DMS153 treated with DMSO at 0.1 percent for 48 hours (cell line): ENCODE measurements at regions not wholly inside any gene's neighbourhood (a gene's known extent, or its start where the extent isn't known, plus 50 kb on each side); places are given as distances from the start of the nearest gene placed in this dataset.
A peak's percentile ranks its signal among the peaks of the same experiment; 100 is the strongest.
"Not testable (repeated sequence)": the region's sequence is repeated elsewhere in the genome, so short reads cannot be mapped to it uniquely, and the experiment has no call there.

ENCODE experiments used
- DNase-seq: peaks from one replicate; lab custom pipeline; 2025; ENCODE audit not compliant: unreplicated experiment; lab: John Stamatoyannopoulos, UW

GRCh38 chr6:131424475-131424874, 148.6 kb upstream of the ARG1 start:
- DNase-seq, result no peak

GRCh38 chr6:131427434-131428058, 145.5 kb upstream of the ARG1 start:
- no peak for DNase-seq

DNA sequence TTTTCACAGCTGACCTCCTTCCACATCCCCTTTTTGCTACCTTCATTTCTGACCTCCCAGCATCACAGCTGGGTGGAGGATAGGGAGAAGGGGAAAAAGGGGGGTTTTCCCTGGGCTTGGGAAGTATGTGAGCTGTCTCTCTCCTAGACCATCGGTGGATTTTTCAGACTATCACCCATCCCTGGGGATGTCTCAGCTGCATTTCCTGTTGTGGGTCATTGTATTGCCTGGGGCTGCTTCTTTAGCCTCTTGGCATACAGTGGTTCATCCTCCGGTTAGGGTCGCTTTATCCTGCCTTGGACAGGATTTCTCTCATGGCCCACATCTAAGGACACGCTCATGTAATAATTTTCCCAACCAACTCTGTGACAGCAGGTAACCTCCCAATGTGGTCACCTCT, 142.5 kb upstream of the ARG1 start:
- DNase-seq, result no peak

DNA sequence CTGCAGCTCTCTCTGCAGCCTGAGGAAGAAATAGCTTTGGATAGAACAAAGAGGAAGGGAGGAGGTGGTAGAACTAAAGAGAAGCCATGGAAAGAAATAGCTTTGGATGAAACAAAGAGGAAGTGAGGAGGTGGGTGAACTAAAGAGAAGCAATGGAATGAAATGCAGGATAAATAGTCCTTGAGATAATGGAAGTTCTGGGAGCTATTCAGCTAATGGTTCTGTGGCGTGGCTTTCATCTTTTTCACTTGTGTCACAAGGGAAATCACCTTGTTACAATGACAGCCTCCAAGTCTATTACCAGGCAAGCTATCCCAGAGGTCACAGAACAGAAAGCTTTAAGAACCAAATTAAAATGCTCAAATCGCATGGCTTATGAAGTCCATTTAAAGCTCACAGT, 141.3 kb upstream of the ARG1 start:
- no peak for DNase-seq

DNA sequence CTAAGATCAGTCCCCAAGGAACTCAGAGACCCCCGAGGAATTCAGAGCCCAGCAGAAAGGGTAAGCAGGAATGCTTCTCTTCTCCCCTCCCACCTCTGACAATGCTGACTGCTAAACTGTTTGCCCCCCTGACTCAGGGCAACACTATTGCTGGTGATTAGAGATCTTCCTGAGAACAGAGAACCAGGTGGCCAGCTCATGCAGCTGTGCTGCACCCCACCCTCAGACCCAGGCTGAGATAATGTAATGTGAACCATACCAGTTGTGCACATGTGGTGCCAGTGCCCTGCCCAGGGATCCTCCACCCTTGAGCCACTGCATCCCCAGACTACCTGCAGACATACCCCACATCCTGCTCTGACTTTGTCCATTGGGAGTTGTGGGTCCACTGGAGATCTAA, 139.1 kb upstream of the ARG1 start:
- no peak for DNase-seq

- DNase-seq, result no peak
Measured at GRCh38 chr6:131436358-131436757, 136.7 kb upstream of the ARG1 start.

DNA sequence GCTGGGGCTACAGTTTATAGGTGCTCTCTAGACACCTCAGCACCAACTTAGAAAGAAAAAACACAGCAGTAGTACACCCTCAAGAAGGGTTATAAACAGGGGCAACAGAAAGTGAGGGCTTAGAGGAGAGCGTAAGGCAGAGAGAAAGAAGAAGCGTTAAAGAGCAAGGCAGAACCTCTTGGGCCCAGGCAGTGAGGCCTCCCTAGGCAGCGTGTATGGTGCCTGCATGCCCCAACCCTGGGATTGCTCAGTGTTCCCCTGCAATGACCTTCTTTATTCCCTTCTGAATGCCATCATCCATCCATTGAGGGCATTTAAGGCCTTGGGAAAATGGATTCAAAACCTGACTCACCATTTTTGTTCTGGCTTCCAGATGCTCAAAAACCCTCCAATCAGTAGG, 130.0 kb upstream of the ARG1 start:
- no peak for DNase-seq

GRCh38 chr6:131443514-131443913, 129.5 kb upstream of the ARG1 start:
- DNase-seq, result no peak

- DNase-seq, result not testable (repeated sequence)
Measured at GRCh38 chr6:131445356-131445755, 127.7 kb upstream of the ARG1 start.

- no peak for DNase-seq
Measured at GRCh38 chr6:131450861-131451260, 122.2 kb upstream of the ARG1 start.

DNA sequence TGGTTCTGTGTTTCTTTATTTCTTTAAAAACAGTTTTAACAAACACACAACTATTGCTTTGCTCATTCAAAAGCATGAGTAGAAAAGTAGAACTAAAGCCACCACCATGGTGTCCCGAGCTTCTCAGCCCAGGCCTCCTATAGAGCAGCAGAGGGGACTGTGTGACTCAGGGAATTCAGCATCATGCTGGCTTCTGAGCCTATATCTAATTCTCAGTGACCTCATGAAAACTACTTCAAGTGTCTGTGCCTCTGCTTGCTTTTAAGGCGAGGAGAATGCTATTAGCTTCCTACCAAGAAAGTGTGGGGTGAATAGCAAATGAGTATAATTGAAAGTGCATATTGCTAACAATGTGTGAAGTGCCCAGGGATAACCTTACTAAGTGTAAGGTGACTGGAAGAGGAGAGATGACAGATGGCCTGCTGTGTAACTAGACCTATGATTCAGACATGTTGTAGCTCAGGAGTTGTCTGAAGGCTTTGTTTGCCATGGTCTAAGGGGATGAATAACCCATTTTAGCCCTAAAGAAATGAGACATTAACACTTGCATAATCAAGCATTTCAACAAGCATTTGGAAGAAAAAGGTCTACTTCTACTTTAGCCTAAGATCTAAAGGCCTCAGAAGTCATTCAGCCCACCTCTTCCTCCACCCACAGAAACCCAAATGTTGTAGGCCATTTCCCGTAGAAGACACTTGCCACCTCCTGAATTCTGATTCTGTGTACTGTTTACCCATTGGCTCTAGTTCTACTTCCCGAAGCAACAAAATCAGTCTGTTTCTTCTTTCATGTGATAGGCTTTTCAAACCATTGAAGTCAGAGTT, 121.5 kb upstream of the ARG1 start:
- no peak for DNase-seq

DNA sequence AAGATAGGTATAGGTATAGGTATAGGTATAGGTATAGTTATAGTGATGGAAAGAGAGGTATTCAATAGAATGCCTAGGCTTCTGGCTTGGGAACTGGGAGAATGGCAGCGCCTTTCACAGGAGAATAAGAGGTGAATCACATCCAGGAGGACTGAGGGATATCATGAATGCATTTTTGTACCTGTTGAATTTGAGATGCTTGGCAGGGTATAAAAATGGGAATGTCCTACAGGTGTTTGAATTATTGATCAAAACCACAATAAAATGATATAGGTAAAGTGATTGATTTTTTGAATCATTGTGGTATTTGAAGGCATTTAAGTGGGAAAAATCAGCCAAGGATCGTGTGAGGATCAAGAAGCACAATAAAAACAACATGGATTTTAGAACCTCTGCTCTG, 119.2 kb upstream of the ARG1 start:
- DNase-seq, result no peak

DNA sequence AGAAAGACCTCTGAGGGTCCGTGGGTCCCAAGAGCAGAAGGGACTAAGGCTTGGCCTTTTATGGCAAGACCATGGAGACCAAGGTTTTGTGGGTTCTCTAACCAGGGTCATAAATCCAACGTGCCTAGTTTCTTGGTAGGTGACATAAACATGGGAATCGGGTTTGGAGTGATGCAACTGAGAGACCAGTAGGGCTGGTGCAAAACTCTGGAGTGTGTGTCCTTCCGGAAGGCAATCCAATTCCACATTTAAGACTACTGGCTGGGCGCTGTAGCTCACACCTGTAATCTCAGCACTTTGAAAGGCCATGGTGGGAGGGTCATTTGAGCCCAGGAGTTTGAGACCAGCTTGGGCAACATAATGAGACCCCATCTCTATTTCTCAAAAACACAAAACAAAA, 116.5 kb upstream of the ARG1 start:
- no peak for DNase-seq

DNA sequence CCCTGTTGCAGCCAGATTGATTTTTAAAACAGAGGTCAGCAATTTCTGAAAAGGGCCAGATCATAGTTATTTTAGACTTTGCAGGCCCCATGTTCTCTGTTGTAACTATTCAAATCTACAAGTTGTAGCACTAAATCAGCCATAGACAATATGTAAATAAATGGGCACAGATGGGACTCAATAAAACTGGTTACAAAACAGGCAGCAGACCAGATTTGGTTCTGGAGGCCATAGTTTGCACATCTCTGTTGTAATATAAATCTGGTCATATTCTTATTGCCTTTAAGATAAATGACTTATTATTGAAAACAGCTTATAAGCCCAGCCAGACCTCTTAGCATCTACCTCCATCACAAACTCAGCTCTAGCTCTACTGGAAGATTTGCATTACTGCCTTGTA, 114.0 kb upstream of the ARG1 start:
- no peak for DNase-seq

DNA sequence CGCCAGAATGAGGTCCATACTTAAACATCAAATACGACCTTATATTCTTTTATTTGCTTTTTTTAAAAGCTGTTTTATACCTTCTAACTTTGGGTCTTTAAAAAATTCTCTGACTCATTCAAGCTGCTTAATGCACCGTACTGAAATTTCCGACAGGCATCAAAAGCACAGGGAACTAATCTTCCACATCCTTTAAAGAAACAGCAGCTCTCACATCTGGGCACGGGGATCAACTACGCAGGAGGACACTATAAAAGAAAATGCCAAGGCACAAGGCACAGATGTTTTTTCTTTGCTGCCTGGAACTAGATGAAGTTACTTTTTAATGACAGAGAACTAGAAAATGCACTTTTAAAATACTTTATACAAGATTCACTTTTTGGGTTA, 112.4 kb upstream of the ARG1 start:
- DNase-seq, result no peak

- DNase-seq, result no peak
Measured at GRCh38 chr6:131469130-131469529, 103.9 kb upstream of the ARG1 start.

- DNase-seq, result no peak
Measured at GRCh38 chr6:131470534-131470933, 102.5 kb upstream of the ARG1 start.

- DNase-seq, result no peak
Measured at GRCh38 chr6:131471331-131471730, 101.7 kb upstream of the ARG1 start.

- DNase-seq, result not testable (repeated sequence)
Measured at GRCh38 chr6:131473303-131473702, 99.7 kb upstream of the ARG1 start.

GRCh38 chr6:131476362-131476761, 96.7 kb upstream of the ARG1 start:
- no peak for DNase-seq

- DNase-seq, result peak; percentile 18
Measured at GRCh38 chr6:131478740-131479211, 94.2 kb upstream of the ARG1 start.

DNA sequence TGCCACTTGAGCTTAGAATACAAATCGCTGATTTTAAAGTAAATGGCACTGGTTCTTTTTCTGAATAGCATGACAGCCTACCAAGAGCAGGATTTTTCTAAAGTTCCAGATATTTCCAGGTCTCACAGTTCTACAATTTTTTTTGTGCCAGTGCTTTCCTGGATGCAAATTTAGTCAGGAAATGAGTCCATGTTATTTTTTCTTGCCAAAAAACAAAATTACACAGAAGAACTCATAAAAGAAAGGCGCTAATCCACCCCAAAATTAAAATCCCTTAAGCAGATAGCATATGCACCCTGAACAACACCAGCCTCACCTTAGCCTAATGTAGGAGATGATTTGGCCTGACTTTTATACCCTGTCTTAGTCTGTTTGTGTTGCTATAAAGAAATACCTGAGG, 86.4 kb upstream of the ARG1 start:
- DNase-seq, result no peak

DNA sequence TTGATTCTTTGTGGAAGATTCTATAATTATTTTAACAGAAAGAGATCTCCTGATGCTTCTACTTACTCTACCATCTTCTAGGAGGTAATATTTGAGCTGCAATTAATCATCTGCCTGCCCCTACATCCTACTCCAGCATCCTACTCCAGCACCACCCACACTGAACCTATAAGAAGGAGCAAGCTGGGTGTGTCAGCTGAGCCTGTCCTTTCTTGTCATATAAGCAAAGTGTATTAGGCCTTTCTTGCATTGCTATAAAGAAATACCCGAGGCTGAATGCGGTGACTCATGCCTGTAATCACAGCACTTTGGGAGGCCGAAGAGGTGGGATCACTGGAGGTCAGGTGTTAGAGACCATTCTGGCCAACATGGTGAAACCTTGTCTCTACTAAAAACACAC, 84.2 kb upstream of the ARG1 start:
- DNase-seq, result no peak
